ENCODE measurements at regions not wholly inside any gene's neighbourhood (a gene's known extent, or its start where the extent isn't known, plus 50 kb on each side); places are given as distances from the start of the nearest gene placed in this dataset.

DNA sequence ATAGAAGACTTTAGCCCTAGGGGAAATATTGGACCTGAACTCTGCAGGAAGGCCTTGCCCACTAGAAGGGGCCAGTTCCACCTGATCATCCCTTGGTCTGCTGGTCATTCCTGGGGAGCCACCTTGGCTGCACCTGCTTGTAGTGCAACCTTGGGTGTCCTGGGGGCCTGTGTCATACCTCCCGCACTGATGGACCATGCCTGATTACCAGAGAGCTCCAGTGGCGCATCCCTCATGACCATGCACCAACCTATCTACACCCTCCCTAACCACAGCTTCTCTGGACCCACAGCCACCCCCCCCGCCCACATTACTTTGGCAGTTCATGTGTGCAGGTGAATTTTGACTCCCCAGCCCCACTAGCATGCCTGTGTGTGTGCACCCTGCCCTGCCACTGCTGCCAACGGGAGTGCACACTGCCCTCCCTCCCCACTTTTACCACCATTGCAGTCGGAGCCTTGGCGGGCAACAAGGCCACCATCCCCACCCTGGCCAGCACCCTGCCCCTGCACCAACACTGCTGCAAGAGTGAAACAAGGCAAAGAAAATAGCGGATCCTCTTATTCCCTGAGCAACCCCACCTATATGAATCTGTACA is 208.1 kb downstream of the FAM47B start:
- no TSS peak for BruUV-seq (replicated peaks)
- Histone ChIP-seq H3K27ac (ENCODE audit: low read depth, low read length, poor library complexity, severe bottlenecking) (no peak overlapping the region), H3K9me2 (ENCODE audit: insufficient read depth, low read length) (no peaks in the 10 kb centered on the region), H3K4me1 (ENCODE audit: insufficient read depth, low read length, poor library complexity, severe bottlenecking) (no peaks in the 10 kb centered on the region), H2AFZ (ENCODE audit: low read length) (no peak overlapping the region), H3K9me3 (ENCODE audit: low read length) (no peaks in the 10 kb centered on the region), H3K79me2 (ENCODE audit: insufficient read depth, low read depth, low read length) (no peaks in the 10 kb centered on the region), H3K4me2 (ENCODE audit: low read length) (no peak overlapping the region), H3K4me3 (ENCODE audit: low read depth, low read length, poor library complexity, severe bottlenecking) (no peak overlapping the region), H3K36me3 (ENCODE audit: insufficient read depth, low read length) (no peaks in the 10 kb centered on the region), H4K20me1 (ENCODE audit: insufficient read depth, low read length) (no peaks in the 10 kb centered on the region)
- POLR2A ChIA-PET = no interaction called here
- TF ChIP-seq, protein P1, sequence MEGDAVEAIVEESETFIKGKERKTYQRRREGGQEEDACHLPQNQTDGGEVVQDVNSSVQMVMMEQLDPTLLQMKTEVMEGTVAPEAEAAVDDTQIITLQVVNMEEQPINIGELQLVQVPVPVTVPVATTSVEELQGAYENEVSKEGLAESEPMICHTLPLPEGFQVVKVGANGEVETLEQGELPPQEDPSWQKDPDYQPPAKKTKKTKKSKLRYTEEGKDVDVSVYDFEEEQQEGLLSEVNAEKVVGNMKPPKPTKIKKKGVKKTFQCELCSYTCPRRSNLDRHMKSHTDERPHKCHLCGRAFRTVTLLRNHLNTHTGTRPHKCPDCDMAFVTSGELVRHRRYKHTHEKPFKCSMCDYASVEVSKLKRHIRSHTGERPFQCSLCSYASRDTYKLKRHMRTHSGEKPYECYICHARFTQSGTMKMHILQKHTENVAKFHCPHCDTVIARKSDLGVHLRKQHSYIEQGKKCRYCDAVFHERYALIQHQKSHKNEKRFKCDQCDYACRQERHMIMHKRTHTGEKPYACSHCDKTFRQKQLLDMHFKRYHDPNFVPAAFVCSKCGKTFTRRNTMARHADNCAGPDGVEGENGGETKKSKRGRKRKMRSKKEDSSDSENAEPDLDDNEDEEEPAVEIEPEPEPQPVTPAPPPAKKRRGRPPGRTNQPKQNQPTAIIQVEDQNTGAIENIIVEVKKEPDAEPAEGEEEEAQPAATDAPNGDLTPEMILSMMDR (conservative IDR thresholded peaks at IDR 0.05; ENCODE audit: low read length) = no peak
- CTCF ChIA-PET (ENCODE audit: unreplicated experiment) = no interaction called here
- intact Hi-C loops (cut with micrococcal nuclease; ENCODE audit: unreplicated experiment) = no loop called here
- no peak for DNase-seq (ENCODE audit: low spot score)

DNA sequence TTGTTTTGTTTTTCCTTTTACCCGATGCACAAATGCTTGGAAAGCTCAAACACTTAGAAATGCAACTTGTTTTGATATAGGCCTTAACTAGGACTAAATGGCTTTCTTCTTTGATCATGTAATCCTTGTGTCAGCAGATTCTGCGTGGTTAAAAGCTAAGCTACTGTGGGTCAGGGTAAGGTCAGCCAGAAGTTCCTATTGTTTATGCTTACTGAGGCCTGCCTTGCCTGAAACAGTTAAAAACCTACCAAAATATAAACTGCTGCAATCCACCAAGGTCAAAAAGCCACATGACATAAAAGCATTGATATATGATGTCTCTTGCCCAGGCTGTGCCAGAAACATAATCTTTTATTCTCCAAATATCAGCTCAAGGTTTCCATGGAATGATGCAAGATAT is 223.4 kb downstream of the FAM47B start:
- no TSS peak for BruUV-seq (replicated peaks)
- TF ChIP-seq EZH2phosphoT487 (IDR thresholded peaks at IDR 0.05; ENCODE audit: borderline replicate concordance, low read depth, low read length) = no peak
- TF ChIP-seq, protein P1 (conservative IDR thresholded peaks at IDR 0.05; ENCODE audit: low read length) = no peak
- DNase-seq (ENCODE audit: low spot score) = no peak
- intact Hi-C loops (cut with micrococcal nuclease; ENCODE audit: unreplicated experiment) = no loop called here
- Histone ChIP-seq H2AFZ (ENCODE audit: low read length) (no peak overlapping the region), H3K9me2 (ENCODE audit: insufficient read depth, low read length) (no peaks in the 10 kb centered on the region), H3K4me3 (ENCODE audit: low read depth, low read length, poor library complexity, severe bottlenecking) (no peak overlapping the region), H3K27ac (ENCODE audit: low read depth, low read length, poor library complexity, severe bottlenecking) (no peak overlapping the region), H4K20me1 (ENCODE audit: insufficient read depth, low read length) (no peaks in the 10 kb centered on the region), H3K4me1 (ENCODE audit: insufficient read depth, low read length, poor library complexity, severe bottlenecking) (no peaks in the 10 kb centered on the region), H3K79me2 (ENCODE audit: insufficient read depth, low read depth, low read length) (no peaks in the 10 kb centered on the region), H3K4me2 (ENCODE audit: low read length) (no peak overlapping the region), H3K36me3 (ENCODE audit: insufficient read depth, low read length) (no peaks in the 10 kb centered on the region), H3K9me3 (ENCODE audit: low read length) (no peaks in the 10 kb centered on the region)
- CTCF ChIA-PET (ENCODE audit: unreplicated experiment) = no interaction called here
- POLR2A ChIA-PET = no interaction called here

All from OCI-LY7 (cell line).